ENCODE measurements at regions not wholly inside any gene's neighbourhood (a gene's known extent, or its start where the extent isn't known, plus 50 kb on each side); places are given as distances from the start of the nearest gene placed in this dataset.

GRCh38 chr13:50244713-50245574 is 229.7 kb downstream of the KCNRG start:
- Histone ChIP-seq H3K27me3 (no peaks in the 10 kb centered on the region), H3K27ac (peak overlapping the region in 1 of 4 donors; percentile 14), H3K4me3 (no peak overlapping the region), H3K9me3 (no peaks in the 10 kb centered on the region), H3K36me3 (replicated peaks in 1 of 2; ENCODE audit: insufficient read depth in 1 of 2, low read depth in 2 of 2) (no peaks in the 10 kb centered on the region), H3K4me1 (no peaks in the 10 kb centered on the region)
- DNase-seq, result peak in 2 of 4 donors; percentile 32 to 65
- WGBS, 2 donors, result 72 to 74% methylated on average over 7 of the region's 7 CpGs
- ATAC-seq, result peak; percentile 52
- no peak for TF ChIP-seq POLR2A (IDR thresholded peaks at IDR 0.05)
- TF ChIP-seq CTCF (IDR thresholded peaks at IDR 0.05), result no peak
- intact Hi-C loops (cut with DNase I), result no loop called here

GRCh38 chr13:50247223-50247622 is 232.0 kb downstream of the KCNRG start:
- 74 to 92% methylated on average over 1 of the region's 1 CpG for WGBS, 2 donors

GRCh38 chr13:50248516-50249143 is 233.4 kb downstream of the KCNRG start:
- H3K36me3 ChIP-seq (replicated peaks in 1 of 2; ENCODE audit: insufficient read depth in 1 of 2, low read depth in 2 of 2), result no peaks in the 10 kb centered on the region
- intact Hi-C loops (cut with DNase I), result no loop called here
- DNase-seq, result no peak
- TF ChIP-seq CTCF (IDR thresholded peaks at IDR 0.05) (no peak), POLR2A (IDR thresholded peaks at IDR 0.05) (no peak)
- no peak for ATAC-seq
- no peaks in the 10 kb centered on the region for H3K27me3 ChIP-seq
- H3K9me3 ChIP-seq, result no peaks in the 10 kb centered on the region
- WGBS, 2 donors, result 69 to 72% methylated on average over 3 of the region's 3 CpGs
- H3K4me3 ChIP-seq, result no peak overlapping the region
- no peak overlapping the region for H3K27ac ChIP-seq
- H3K4me1 ChIP-seq, result no peaks in the 10 kb centered on the region

More at GRCh38 chr13:50247223-50247622, 232.0 kb downstream of the KCNRG start:
- TF ChIP-seq CTCF (IDR thresholded peaks at IDR 0.05) (no peak), POLR2A (IDR thresholded peaks at IDR 0.05) (no peak)
- H3K27me3 ChIP-seq, result no peaks in the 10 kb centered on the region
- H3K4me3 ChIP-seq, result no peak overlapping the region
- no peak for ATAC-seq
- no peak overlapping the region for H3K27ac ChIP-seq
- DNase-seq, result no peak
- H3K9me3 ChIP-seq, result no peaks in the 10 kb centered on the region
- no peaks in the 10 kb centered on the region for H3K36me3 ChIP-seq (replicated peaks in 1 of 2; ENCODE audit: insufficient read depth in 1 of 2, low read depth in 2 of 2)
- intact Hi-C loops (cut with DNase I), result no loop called here
- H3K4me1 ChIP-seq, result no peaks in the 10 kb centered on the region

- no peak for TF ChIP-seq CTCF (IDR thresholded peaks at IDR 0.05)
- no peak for TF ChIP-seq POLR2A (IDR thresholded peaks at IDR 0.05)
- no peaks in the 10 kb centered on the region for H3K4me1 ChIP-seq
- WGBS, 2 donors, result 75 to 85% methylated on average over 1 of the region's 1 CpG
- no peak for DNase-seq
- H3K9me3 ChIP-seq, result no peaks in the 10 kb centered on the region
- no peaks in the 10 kb centered on the region for H3K36me3 ChIP-seq (replicated peaks in 1 of 2; ENCODE audit: insufficient read depth in 1 of 2, low read depth in 2 of 2)
- H3K27me3 ChIP-seq, result no peaks in the 10 kb centered on the region
- no peak for ATAC-seq
- H3K4me3 ChIP-seq, result no peak overlapping the region
- no peak overlapping the region for H3K27ac ChIP-seq
- intact Hi-C loops (cut with DNase I), result no loop called here
Measured at GRCh38 chr13:50249144-50249521, 233.9 kb downstream of the KCNRG start.

Data from body of pancreas (tissue), 4 donors.